Transverse colon (tissue), 4 donors: ENCODE measurements at regions not wholly inside any gene's neighbourhood (a gene's known extent, or its start where the extent isn't known, plus 50 kb on each side); places are given as distances from the start of the nearest gene placed in this dataset.

Experiments used
- DNase-seq: peaks from one replicate; pipeline ENCODE4 v3.0.0-alpha.2; 2019
- H3K27ac ChIP-seq, 4 donors: fragments of 200-600 bp; sonication (generic); 2 replicates each; pipeline ENCODE4 v1.5.1; 2016 to 2018; ENCODE audit warnings: inconsistent platforms in 4 of 4
- H3K27me3 ChIP-seq: fragments of 200-600 bp; sonication (generic); 2 replicates; pipeline ENCODE4 v1.5.1; 2017; ENCODE audit warnings: inconsistent platforms
- H3K36me3 ChIP-seq, 4 donors: fragments of 200-600 bp; sonication (generic); 2 replicates each; pipeline ENCODE4 v1.5.1; 2017 to 2019; ENCODE audit warnings: inconsistent platforms in 4 of 4
- H3K4me1 ChIP-seq, 4 donors: fragments of 200-600 bp; sonication (generic); 2 replicates each; pipeline ENCODE4 v1.5.1; 2017 to 2020; ENCODE audit warnings: inconsistent platforms in 4 of 4
- H3K4me3 ChIP-seq, 4 donors: fragments of 200-600 bp; sonication (generic); 1 replicate in 1 of 4; 2 replicates in 3 of 4; pipeline versions ENCODE4 v1.5.1 to v1.6.1; 2017 to 2019; ENCODE audit warnings: inconsistent platforms in 4 of 4
- H3K9me3 ChIP-seq, 2 donors: fragments of 200-600 bp; sonication (generic); 2 replicates each; pipeline ENCODE4 v1.5.1; 2017 to 2019; ENCODE audit warnings: inconsistent platforms in 2 of 2
- EP300 ChIP-seq: sonication (generic); formaldehyde crosslinking; IDR thresholded peaks from one replicate; pipeline ENCODE4 v1.6.1; 2017; ENCODE audit warnings: antibody characterized with exemption, low read depth
- POLR2A ChIP-seq: fragments of 450-650 bp; IDR thresholded peaks from one replicate; pipeline ENCODE4 v1.6.1; 2016; ENCODE audit warnings: antibody characterized with exemption, mild to moderate bottlenecking, moderate library complexity
- POLR2AphosphoS5 ChIP-seq, 3 donors: sonication (generic); formaldehyde crosslinking; IDR thresholded peaks; one replicate each; pipeline ENCODE4 v1.6.1; 2016; ENCODE audit warnings: antibody characterized with exemption in 3 of 3
- WGBS, 2 donors: methylation state at CpG; one replicate each; pipeline ENCODE4 v1.1.5; 2018; ENCODE audit warnings: low coverage in 1 of 2; 5-methylcytosine and 5-hydroxymethylcytosine counted together
- in situ Hi-C, 4 donors: fragments of 200-750 bp; cut with MboI; loops; one replicate each; pipeline versions ENCODE4 v1.15.0 to v1.15.1; 2017; ENCODE audit warnings: low sequenced_read_pairs in 3 of 4, low pct_ligation_motif_present in 1 of 4, low pct_unique_long_range_greater_than_20kb in 1 of 4
- intact Hi-C: fragments of 100-400 bp; cut with DNase I; formaldehyde crosslinking; loops from one replicate; pipeline ENCODE4 v1.15.1; 2023; ENCODE audit warnings: low total_unique reads
- TF ChIP-seq, protein P1 (sequence below), 5 experiments: fragments of 200-600 bp in 3 of 5; fragments of 450-650 bp in 2 of 5; sonication (generic) in 3 of 5; IDR thresholded peaks; 1 replicate in 2 of 5; 2 replicates in 3 of 5; pipeline ENCODE4 v1.5.1; 2016 to 2017; ENCODE audit warnings: antibody characterized with exemption in 5 of 5, inconsistent platforms in 3 of 5, mild to moderate bottlenecking in 2 of 5, moderate library complexity in 1 of 5

- no peak for TF ChIP-seq POLR2AphosphoS5 (IDR thresholded peaks at IDR 0.05)
- TF ChIP-seq, protein P1, sequence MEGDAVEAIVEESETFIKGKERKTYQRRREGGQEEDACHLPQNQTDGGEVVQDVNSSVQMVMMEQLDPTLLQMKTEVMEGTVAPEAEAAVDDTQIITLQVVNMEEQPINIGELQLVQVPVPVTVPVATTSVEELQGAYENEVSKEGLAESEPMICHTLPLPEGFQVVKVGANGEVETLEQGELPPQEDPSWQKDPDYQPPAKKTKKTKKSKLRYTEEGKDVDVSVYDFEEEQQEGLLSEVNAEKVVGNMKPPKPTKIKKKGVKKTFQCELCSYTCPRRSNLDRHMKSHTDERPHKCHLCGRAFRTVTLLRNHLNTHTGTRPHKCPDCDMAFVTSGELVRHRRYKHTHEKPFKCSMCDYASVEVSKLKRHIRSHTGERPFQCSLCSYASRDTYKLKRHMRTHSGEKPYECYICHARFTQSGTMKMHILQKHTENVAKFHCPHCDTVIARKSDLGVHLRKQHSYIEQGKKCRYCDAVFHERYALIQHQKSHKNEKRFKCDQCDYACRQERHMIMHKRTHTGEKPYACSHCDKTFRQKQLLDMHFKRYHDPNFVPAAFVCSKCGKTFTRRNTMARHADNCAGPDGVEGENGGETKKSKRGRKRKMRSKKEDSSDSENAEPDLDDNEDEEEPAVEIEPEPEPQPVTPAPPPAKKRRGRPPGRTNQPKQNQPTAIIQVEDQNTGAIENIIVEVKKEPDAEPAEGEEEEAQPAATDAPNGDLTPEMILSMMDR (IDR thresholded peaks at IDR 0.05): no peak
- no peak for TF ChIP-seq EP300
- no peak for TF ChIP-seq POLR2A
- Histone ChIP-seq H3K4me3 (no peak overlapping the region), H3K36me3 (no peaks in the 10 kb centered on the region), H3K4me1 (peaks cover 0 to 4% (median 0%) of the 10 kb centered on the region in 4 donors), H3K27ac (no peak overlapping the region), H3K9me3 (peaks cover 0 to 3% of the 10 kb centered on the region in 2 donors), H3K27me3 (no peaks in the 10 kb centered on the region)
- intact Hi-C loops (no loop called here), in situ Hi-C loops (no loop called here)
- WGBS, 2 donors: 63 to 64% methylated on average over 1 of the region's 1 CpG
- DNase-seq: no peak
These were observed 1301.9 kb downstream of the PCDH7 start for GRCh38 chr4:32022071-32022470.

- peak; percentile 35 for DNase-seq
- in situ Hi-C loops: no loop called here
- intact Hi-C loops: no loop called here
These were observed 1305.8 kb downstream of the PCDH7 start for GRCh38 chr4:32025851-32026459.

DNA sequence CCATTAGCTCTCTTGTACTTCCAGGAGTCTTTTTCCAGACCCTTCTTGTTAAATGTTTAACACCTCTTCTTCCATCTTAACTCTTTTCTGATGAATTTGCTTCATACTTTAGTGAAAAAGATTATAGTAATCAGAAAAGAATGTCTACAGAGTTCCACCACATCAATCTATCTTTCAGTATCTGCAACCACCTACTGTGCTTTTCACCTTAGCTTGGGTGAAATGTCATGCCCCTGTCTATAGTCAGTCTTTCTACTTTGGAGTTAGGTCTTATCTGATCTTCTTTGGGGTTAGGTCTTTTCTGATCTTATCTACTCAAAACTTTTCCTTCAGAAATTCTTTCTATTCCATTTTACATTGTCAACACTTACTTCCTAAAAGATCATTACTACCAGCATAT lies 1310.2 kb downstream of the PCDH7 start:
- in situ Hi-C loops: no loop called here
- peaks cover 0 to 4% (median 0%) of the 10 kb centered on the region in 4 donors for H3K4me1 ChIP-seq
- DNase-seq: no peak
- H3K9me3 ChIP-seq: no peaks in the 10 kb centered on the region
- intact Hi-C loops: no loop called here
- TF ChIP-seq POLR2AphosphoS5 (IDR thresholded peaks at IDR 0.05): no peak
- TF ChIP-seq POLR2A: no peak
- TF ChIP-seq, protein P1 (IDR thresholded peaks at IDR 0.05): no peak
- H3K27me3 ChIP-seq: no peaks in the 10 kb centered on the region
- no peak overlapping the region for H3K27ac ChIP-seq
- H3K36me3 ChIP-seq: no peaks in the 10 kb centered on the region
- no peak overlapping the region for H3K4me3 ChIP-seq

More at GRCh38 chr4:32025851-32026459, 1305.8 kb downstream of the PCDH7 start:
- TF ChIP-seq, protein P1 (IDR thresholded peaks at IDR 0.05): no peak
- TF ChIP-seq POLR2A (no peak), POLR2AphosphoS5 (IDR thresholded peaks at IDR 0.05) (no peak), EP300 (no peak)
- H3K9me3 ChIP-seq: peaks cover 0 to 3% of the 10 kb centered on the region in 2 donors
- peak overlapping the region in 2 of 4 donors; percentile 40 to 64 for H3K27ac ChIP-seq
- H3K4me3 ChIP-seq: no peak overlapping the region
- 54 to 59% methylated on average over 4 to 5 of the region's 5 CpGs for WGBS, 2 donors
- peaks cover 0 to 4% (median 0%) of the 10 kb centered on the region in 4 donors for H3K4me1 ChIP-seq
- no peaks in the 10 kb centered on the region for H3K27me3 ChIP-seq
- H3K36me3 ChIP-seq: no peaks in the 10 kb centered on the region

DNA sequence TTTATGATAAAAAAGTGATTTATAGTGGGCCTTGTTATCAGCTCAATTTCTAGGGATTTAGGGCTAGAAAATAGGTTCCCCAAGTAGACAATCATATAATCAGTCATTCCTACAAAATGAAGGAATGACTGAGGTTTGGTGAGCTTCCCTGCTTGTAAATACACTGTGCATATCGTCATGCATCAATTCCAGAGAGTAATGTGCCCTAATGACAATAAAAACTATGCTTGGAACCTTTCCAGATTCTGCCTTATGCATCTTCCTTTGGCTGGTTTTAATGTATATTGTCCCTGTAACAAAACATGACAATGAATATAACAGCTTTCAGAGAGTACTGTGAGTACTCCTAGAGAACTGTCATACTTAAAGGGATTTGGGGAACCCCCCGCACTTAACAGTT lies 1310.9 kb downstream of the PCDH7 start:
- Histone ChIP-seq H3K4me1 (peaks cover 0 to 4% (median 0%) of the 10 kb centered on the region in 4 donors), H3K4me3 (no peak overlapping the region), H3K27ac (no peak overlapping the region), H3K36me3 (no peaks in the 10 kb centered on the region), H3K9me3 (no peaks in the 10 kb centered on the region), H3K27me3 (no peaks in the 10 kb centered on the region)
- no peak for DNase-seq
- 67 to 71% methylated on average over 2 of the region's 2 CpGs for WGBS, 2 donors
- intact Hi-C loops (no loop called here), in situ Hi-C loops (no loop called here)
- no peak for TF ChIP-seq POLR2AphosphoS5 (IDR thresholded peaks at IDR 0.05)
- TF ChIP-seq POLR2A: no peak
- TF ChIP-seq, protein P1 (IDR thresholded peaks at IDR 0.05): no peak
- TF ChIP-seq EP300: no peak
